Neural crest cell (in vitro differentiated cells): ENCODE measurements at regions not wholly inside any gene's neighbourhood (a gene's known extent, or its start where the extent isn't known, plus 50 kb on each side); places are given as distances from the start of the nearest gene placed in this dataset.

Experiments
- DNase-seq: peaks from one replicate; pipeline ENCODE4 v3.0.0; 2021; ENCODE audit warnings: low read depth, mixed read lengths, low spot score
- H3K27ac Mint-ChIP-seq: one replicate; pipeline ENCODE4 v1.8.0; 2021; ENCODE audit warnings: mild to moderate bottlenecking, mixed read lengths; ENCODE audit not compliant: unreplicated experiment
- H3K27me3 Mint-ChIP-seq: 2 replicates; pipeline ENCODE4 v1.8.0; 2021; ENCODE audit warnings: low read depth, mild to moderate bottlenecking, mixed read lengths
- H3K36me3 Mint-ChIP-seq: 2 replicates; pipeline ENCODE4 v1.8.0; 2021; ENCODE audit warnings: low read depth, mild to moderate bottlenecking, mixed read lengths
- H3K4me1 Mint-ChIP-seq: 2 replicates; pipeline ENCODE4 v1.8.0; 2021; ENCODE audit warnings: mixed read lengths
- H3K4me3 Mint-ChIP-seq: one replicate; pipeline ENCODE4 v1.8.0; 2021; ENCODE audit warnings: mild to moderate bottlenecking, mixed read lengths
- H3K9me3 Mint-ChIP-seq: 2 replicates; pipeline ENCODE4 v1.8.0; 2021; ENCODE audit warnings: mixed read lengths
- CTCF ChIP-seq: fragments of 200-600 bp; sonication (generic); conservative IDR thresholded peaks from 2 replicates; pipeline ENCODE4 v1.5.0; 2021; ENCODE audit warnings: antibody characterized with exemption, mild to moderate bottlenecking

- Mint-ChIP-seq H3K27me3 (peaks cover 4% of the 10 kb centered on the region), H3K36me3 (no peaks in the 10 kb centered on the region), H3K9me3 (no peaks in the 10 kb centered on the region), H3K4me1 (no peaks in the 10 kb centered on the region), H3K27ac (no peak overlapping the region), H3K4me3 (no peak overlapping the region)
- no peak for TF ChIP-seq CTCF
- no peak for DNase-seq
Measured at GRCh38 chr17:33980193-33980592, 274.9 kb upstream of the CCL2 start.

- H3K36me3 Mint-ChIP-seq, result no peaks in the 10 kb centered on the region
- no peaks in the 10 kb centered on the region for H3K4me1 Mint-ChIP-seq
- TF ChIP-seq CTCF, result no peak
- no peaks in the 10 kb centered on the region for H3K27me3 Mint-ChIP-seq
- H3K9me3 Mint-ChIP-seq, result no peaks in the 10 kb centered on the region
- no peak overlapping the region for H3K27ac Mint-ChIP-seq
- no peak for DNase-seq
- no peak overlapping the region for H3K4me3 Mint-ChIP-seq
Measured at GRCh38 chr17:33981711-33982601, 273.1 kb upstream of the CCL2 start.

GRCh38 chr17:33982909-33983308 is 272.2 kb upstream of the CCL2 start:
- DNase-seq, result no peak
- TF ChIP-seq CTCF, result no peak
- no peaks in the 10 kb centered on the region for H3K27me3 Mint-ChIP-seq
- H3K4me1 Mint-ChIP-seq, result no peaks in the 10 kb centered on the region
- no peak overlapping the region for H3K4me3 Mint-ChIP-seq
- no peaks in the 10 kb centered on the region for H3K9me3 Mint-ChIP-seq
- H3K27ac Mint-ChIP-seq, result no peak overlapping the region
- H3K36me3 Mint-ChIP-seq, result no peaks in the 10 kb centered on the region

GRCh38 chr17:33983824-33984574 is 271.1 kb upstream of the CCL2 start:
- H3K9me3 Mint-ChIP-seq, result no peaks in the 10 kb centered on the region
- DNase-seq, result no peak
- H3K36me3 Mint-ChIP-seq, result no peaks in the 10 kb centered on the region
- H3K4me1 Mint-ChIP-seq, result no peaks in the 10 kb centered on the region
- no peak for TF ChIP-seq CTCF
- no peak overlapping the region for H3K27ac Mint-ChIP-seq
- no peaks in the 10 kb centered on the region for H3K27me3 Mint-ChIP-seq
- H3K4me3 Mint-ChIP-seq, result no peak overlapping the region

GRCh38 chr17:33986088-33986487 is 269.0 kb upstream of the CCL2 start:
- H3K4me1 Mint-ChIP-seq, result peaks cover 5% of the 10 kb centered on the region

More at GRCh38 chr17:33986088-33986487, 269.0 kb upstream of the CCL2 start:
- no peak for DNase-seq
- no peak overlapping the region for H3K4me3 Mint-ChIP-seq
- no peak for TF ChIP-seq CTCF
- peaks cover 4% of the 10 kb centered on the region for H3K27me3 Mint-ChIP-seq
- no peaks in the 10 kb centered on the region for H3K9me3 Mint-ChIP-seq
- H3K36me3 Mint-ChIP-seq, result no peaks in the 10 kb centered on the region
- H3K27ac Mint-ChIP-seq, result no peak overlapping the region
